HG03159 (cell line): ENCODE measurements at regions not wholly inside any gene's neighbourhood (a gene's known extent, or its start where the extent isn't known, plus 50 kb on each side); places are given as distances from the start of the nearest gene placed in this dataset.

Experiments used
- ATAC-seq: cut with Tn5 transposase; IDR thresholded peaks from one replicate; pipeline ENCODE4 v1.9.1; 2021; ENCODE audit warnings: mild to moderate bottlenecking, moderate library complexity; ENCODE audit not compliant: unreplicated experiment

GRCh38 chr18:45168866-45169600 lies 446.2 kb upstream of the SLC14A2 start:
- no peak for ATAC-seq

- no peak for ATAC-seq
These were observed 445.7 kb upstream of the SLC14A2 start for GRCh38 chr18:45169610-45170009.

- ATAC-seq, result no peak
These were observed 443.5 kb upstream of the SLC14A2 start for GRCh38 chr18:45171679-45172191.

GRCh38 chr18:45173327-45173726 lies 441.9 kb upstream of the SLC14A2 start:
- ATAC-seq, result no peak

- ATAC-seq, result peak; percentile 67
These were observed 441.3 kb upstream of the SLC14A2 start for GRCh38 chr18:45173799-45174519.

- ATAC-seq, result no peak
These were observed 440.6 kb upstream of the SLC14A2 start for GRCh38 chr18:45174629-45175136.

GRCh38 chr18:45175511-45175910 lies 439.8 kb upstream of the SLC14A2 start:
- no peak for ATAC-seq

- no peak for ATAC-seq
These were observed 428.4 kb upstream of the SLC14A2 start for GRCh38 chr18:45186832-45187231.

GRCh38 chr18:45191795-45192194 lies 423.5 kb upstream of the SLC14A2 start:
- ATAC-seq, result no peak

- peak; percentile 97 for ATAC-seq
These were observed 417.7 kb upstream of the SLC14A2 start for GRCh38 chr18:45197526-45197970.

GRCh38 chr18:45198526-45198925 lies 416.8 kb upstream of the SLC14A2 start:
- ATAC-seq, result no peak

- ATAC-seq, result no peak
These were observed 414.2 kb upstream of the SLC14A2 start for GRCh38 chr18:45201029-45201428.

GRCh38 chr18:45201489-45201888 lies 413.8 kb upstream of the SLC14A2 start:
- no peak for ATAC-seq

- no peak for ATAC-seq
These were observed 413.2 kb upstream of the SLC14A2 start for GRCh38 chr18:45202061-45202460.

- no peak for ATAC-seq
These were observed 411.6 kb upstream of the SLC14A2 start for GRCh38 chr18:45203677-45204076.

- ATAC-seq, result no peak
These were observed 407.9 kb upstream of the SLC14A2 start for GRCh38 chr18:45207328-45207727.

- ATAC-seq, result no peak
These were observed 407.1 kb upstream of the SLC14A2 start for GRCh38 chr18:45208164-45208563.

GRCh38 chr18:45212181-45213039 lies 402.9 kb upstream of the SLC14A2 start:
- peak; percentile 100 for ATAC-seq

GRCh38 chr18:45213040-45213333 lies 402.3 kb upstream of the SLC14A2 start:
- ATAC-seq, result peak; percentile 11

- ATAC-seq, result no peak
These were observed 396.8 kb upstream of the SLC14A2 start for GRCh38 chr18:45218436-45218835.

GRCh38 chr18:45221363-45221762 lies 393.9 kb upstream of the SLC14A2 start:
- no peak for ATAC-seq
